ENCODE measurements at regions not wholly inside any gene's neighbourhood (a gene's known extent, or its start where the extent isn't known, plus 50 kb on each side); places are given as distances from the start of the nearest gene placed in this dataset.

- CTCF ChIA-PET: no interaction called here
- H3K9ac ChIP-seq: no peak overlapping the region
- no peak overlapping the region for H3K27ac ChIP-seq (ENCODE audit: low read depth in 2 of 2, low read length in 1 of 2)
- no peaks in the 10 kb centered on the region for H3K4me1 ChIP-seq (ENCODE audit: control insufficient read depth in 1 of 2, insufficient read depth in 2 of 2, low read depth in 1 of 2, low read length in 1 of 2)
- no peak overlapping the region for H3K4me3 ChIP-seq (ENCODE audit: low read depth in 2 of 2, low read length in 1 of 2)
- no peaks in the 10 kb centered on the region for H4K20me1 ChIP-seq (ENCODE audit: insufficient read depth)
- H3F3A ChIP-seq (replicated peaks; ENCODE audit: insufficient read depth): no peaks in the 10 kb centered on the region
- DNase-seq: no peak
- no peak overlapping the region for H2AFZ ChIP-seq (ENCODE audit: low read depth)
- POLR2A ChIA-PET: no interaction called here
- WGBS (ENCODE audit: low lambda C conversion rate): 76% methylated on average over 4 of the region's 4 CpGs
- H3K4me2 ChIP-seq: no peak overlapping the region
- no peaks in the 10 kb centered on the region for H3K9me2 ChIP-seq
- H3K9me3 ChIP-seq: no peaks in the 10 kb centered on the region
- H3K36me3 ChIP-seq (replicated peaks in 1 of 2; ENCODE audit: control insufficient read depth in 1 of 2, insufficient read depth in 2 of 2, low read length in 1 of 2): no peaks in the 10 kb centered on the region
- H3K27me3 ChIP-seq (ENCODE audit: insufficient read depth): no peaks in the 10 kb centered on the region
- no peak for TF ChIP-seq NRF1 (IDR thresholded peaks at IDR 0.05; ENCODE audit: low read depth, low read length)
- no peak for TF ChIP-seq NFIC (IDR thresholded peaks at IDR 0.05; ENCODE audit: borderline replicate concordance)
- TF ChIP-seq USF2 (IDR thresholded peaks at IDR 0.05; ENCODE audit: borderline replicate concordance, low read depth, low read length): no peak
- no peak for TF ChIP-seq ZBTB33 (IDR thresholded peaks at IDR 0.05; ENCODE audit: borderline replicate concordance, low read depth)
- TF ChIP-seq SIN3A (IDR thresholded peaks at IDR 0.05; ENCODE audit: borderline replicate concordance, low read depth, low read length): no peak
- H3K79me2 ChIP-seq (ENCODE audit: insufficient read depth): no peaks in the 10 kb centered on the region
Observed at GRCh38 chr2:107364361-107364950, 462.2 kb upstream of the RGPD4 start.

GRCh38 chr2:107374249-107374648, 452.4 kb upstream of the RGPD4 start:
- Histone ChIP-seq H3K4me1 (ENCODE audit: control insufficient read depth in 1 of 2, insufficient read depth in 2 of 2, low read depth in 1 of 2, low read length in 1 of 2) (no peaks in the 10 kb centered on the region), H3K9ac (no peak overlapping the region), H4K20me1 (ENCODE audit: insufficient read depth) (no peaks in the 10 kb centered on the region), H3K36me3 (replicated peaks in 1 of 2; ENCODE audit: control insufficient read depth in 1 of 2, insufficient read depth in 2 of 2, low read length in 1 of 2) (no peaks in the 10 kb centered on the region), H3K9me3 (no peaks in the 10 kb centered on the region), H3K27me3 (ENCODE audit: insufficient read depth) (no peaks in the 10 kb centered on the region), H3K4me3 (ENCODE audit: low read depth in 2 of 2, low read length in 1 of 2) (no peak overlapping the region), H2AFZ (ENCODE audit: low read depth) (no peak overlapping the region), H3K4me2 (no peak overlapping the region), H3K79me2 (ENCODE audit: insufficient read depth) (no peaks in the 10 kb centered on the region), H3K27ac (ENCODE audit: low read depth in 2 of 2, low read length in 1 of 2) (no peak overlapping the region), H3K9me2 (no peaks in the 10 kb centered on the region; the same call in 1 of the 2 replicates), H3F3A (replicated peaks; ENCODE audit: insufficient read depth) (no peaks in the 10 kb centered on the region)
- no peak for DNase-seq
- TF ChIP-seq RCOR1 (IDR thresholded peaks at IDR 0.05; ENCODE audit: low read length) (no peak), NFIC (IDR thresholded peaks at IDR 0.05; ENCODE audit: borderline replicate concordance) (no peak), RXRA (IDR thresholded peaks at IDR 0.05; ENCODE audit: borderline replicate concordance, low read depth) (no peak), TAF1 (IDR thresholded peaks at IDR 0.05; ENCODE audit: borderline replicate concordance, low read depth, low read length) (no peak), JUND (IDR thresholded peaks at IDR 0.05) (no peak), MEF2A (IDR thresholded peaks at IDR 0.05; ENCODE audit: borderline replicate concordance, low read depth) (no peak), REST (IDR thresholded peaks at IDR 0.05; ENCODE audit: low read depth, low read length) (no peak), CHD2 (IDR thresholded peaks at IDR 0.05; ENCODE audit: low read length, partially characterized antibody) (no peak), TCF12 (IDR thresholded peaks at IDR 0.05) (no peak), SIN3A (IDR thresholded peaks at IDR 0.05; ENCODE audit: borderline replicate concordance, low read depth, low read length) (no peak), ZBTB33 (IDR thresholded peaks at IDR 0.05; ENCODE audit: borderline replicate concordance, low read depth) (no peak)
- CTCF ChIA-PET: interaction anchor here (0.9 to 1.5 kb wide), 2 partner anchors 9 to 13 kb away, joined by 3 read pairs; no protein-coding TSS in a partner anchor
- WGBS (ENCODE audit: low lambda C conversion rate): 30% methylated on average over 4 of the region's 4 CpGs
- POLR2A ChIA-PET: no interaction called here

Data from SK-N-SH (cell line).